T-helper 1 cell treated with Interleukin-12 subunit alpha and Interleukin-12 subunit beta and Interleukin-4 antibody, amounts not matched to agents 30 μg/mL and 1 μg/mL, for 36 hours (primary cell): ENCODE measurements at regions not wholly inside any gene's neighbourhood (a gene's known extent, or its start where the extent isn't known, plus 50 kb on each side); places are given as distances from the start of the nearest gene placed in this dataset.
"Not testable (repeated sequence)": the region's sequence is repeated elsewhere in the genome, so short reads cannot be mapped to it uniquely, and the experiment has no call there.

Source experiments
- H3K27ac Mint-ChIP-seq: one replicate; pipeline ENCODE4 v1.8.0; 2021; ENCODE audit warnings: mild to moderate bottlenecking, mixed read lengths
- H3K27me3 Mint-ChIP-seq: one replicate; pipeline ENCODE4 v1.8.0; 2021; ENCODE audit warnings: low read depth, mixed read lengths
- H3K36me3 Mint-ChIP-seq: one replicate; pipeline ENCODE4 v1.8.0; 2021; ENCODE audit warnings: low read depth, mixed read lengths
- H3K4me1 Mint-ChIP-seq: one replicate; pipeline ENCODE4 v1.8.0; 2021; ENCODE audit warnings: low read depth, mixed read lengths
- H3K4me3 Mint-ChIP-seq: one replicate; pipeline ENCODE4 v1.8.0; 2021; ENCODE audit warnings: mild to moderate bottlenecking, moderate library complexity, mixed read lengths
- H3K9me3 Mint-ChIP-seq: one replicate; pipeline ENCODE4 v1.8.0; 2021; ENCODE audit warnings: mixed read lengths

- no peaks in the 10 kb centered on the region for H3K27me3 Mint-ChIP-seq
- no peaks in the 10 kb centered on the region for H3K4me1 Mint-ChIP-seq
- H3K4me3 Mint-ChIP-seq = no peak overlapping the region
- H3K27ac Mint-ChIP-seq = no peak overlapping the region
- no peaks in the 10 kb centered on the region for H3K36me3 Mint-ChIP-seq
- no peaks in the 10 kb centered on the region for H3K9me3 Mint-ChIP-seq
Observed at GRCh38 chr10:109743574-109743973, 179.7 kb downstream of the XPNPEP1 start.

GRCh38 chr10:109743146-109743545 is 180.2 kb downstream of the XPNPEP1 start:
- Mint-ChIP-seq H3K9me3 (no peaks in the 10 kb centered on the region), H3K4me1 (no peaks in the 10 kb centered on the region), H3K36me3 (no peaks in the 10 kb centered on the region), H3K4me3 (no peak overlapping the region), H3K27ac (no peak overlapping the region), H3K27me3 (no peaks in the 10 kb centered on the region)

- H3K9me3 Mint-ChIP-seq = no peaks in the 10 kb centered on the region
Observed at GRCh38 chr10:109741712-109742111, 181.6 kb downstream of the XPNPEP1 start.

GRCh38 chr10:109740436-109740835 is 182.9 kb downstream of the XPNPEP1 start:
- H3K9me3 Mint-ChIP-seq = no peaks in the 10 kb centered on the region
- H3K27me3 Mint-ChIP-seq = no peaks in the 10 kb centered on the region
- H3K4me1 Mint-ChIP-seq = no peaks in the 10 kb centered on the region
- H3K27ac Mint-ChIP-seq = no peak overlapping the region
- H3K36me3 Mint-ChIP-seq = no peaks in the 10 kb centered on the region
- no peak overlapping the region for H3K4me3 Mint-ChIP-seq

More at GRCh38 chr10:109741712-109742111, 181.6 kb downstream of the XPNPEP1 start:
- Mint-ChIP-seq H3K27ac (no peak overlapping the region), H3K36me3 (no peaks in the 10 kb centered on the region), H3K27me3 (no peaks in the 10 kb centered on the region), H3K4me1 (no peaks in the 10 kb centered on the region), H3K4me3 (no peak overlapping the region)

DNA sequence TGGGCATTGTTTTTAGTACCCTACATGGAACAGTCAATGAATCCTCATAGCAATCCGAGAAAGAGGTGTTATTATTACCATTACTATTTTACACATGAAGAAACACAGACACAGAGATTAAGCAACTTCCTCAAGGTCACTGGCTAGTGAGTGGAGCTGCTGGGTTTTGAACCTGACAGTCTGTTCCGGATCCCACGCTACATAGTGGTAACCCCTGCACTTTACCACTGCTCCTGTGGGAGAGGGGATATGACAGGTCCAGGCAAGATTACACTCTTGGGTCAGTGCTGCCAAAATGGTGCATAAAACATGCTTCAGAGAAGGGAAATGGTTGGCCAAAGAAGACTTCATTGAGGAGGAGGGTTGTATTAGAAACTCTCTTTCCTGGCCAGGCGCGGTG is 185.7 kb downstream of the XPNPEP1 start:
- Mint-ChIP-seq H3K4me1 (no peaks in the 10 kb centered on the region), H3K27me3 (no peaks in the 10 kb centered on the region), H3K27ac (no peak overlapping the region), H3K9me3 (no peaks in the 10 kb centered on the region), H3K36me3 (no peaks in the 10 kb centered on the region), H3K4me3 (no peak overlapping the region)

- Mint-ChIP-seq H3K9me3 (no peaks in the 10 kb centered on the region), H3K27me3 (no peaks in the 10 kb centered on the region), H3K36me3 (no peaks in the 10 kb centered on the region), H3K4me1 (no peaks in the 10 kb centered on the region), H3K4me3 (no peak overlapping the region), H3K27ac (no peak overlapping the region)
Observed at GRCh38 chr10:109737009-109737408, 186.3 kb downstream of the XPNPEP1 start.

GRCh38 chr10:109735776-109736175 is 187.5 kb downstream of the XPNPEP1 start:
- Mint-ChIP-seq H3K4me3 (no peak overlapping the region), H3K9me3 (no peaks in the 10 kb centered on the region), H3K27ac (no peak overlapping the region), H3K4me1 (no peaks in the 10 kb centered on the region), H3K36me3 (no peaks in the 10 kb centered on the region), H3K27me3 (no peaks in the 10 kb centered on the region)

GRCh38 chr10:109732254-109732965 is 190.9 kb downstream of the XPNPEP1 start:
- no peaks in the 10 kb centered on the region for H3K27me3 Mint-ChIP-seq

DNA sequence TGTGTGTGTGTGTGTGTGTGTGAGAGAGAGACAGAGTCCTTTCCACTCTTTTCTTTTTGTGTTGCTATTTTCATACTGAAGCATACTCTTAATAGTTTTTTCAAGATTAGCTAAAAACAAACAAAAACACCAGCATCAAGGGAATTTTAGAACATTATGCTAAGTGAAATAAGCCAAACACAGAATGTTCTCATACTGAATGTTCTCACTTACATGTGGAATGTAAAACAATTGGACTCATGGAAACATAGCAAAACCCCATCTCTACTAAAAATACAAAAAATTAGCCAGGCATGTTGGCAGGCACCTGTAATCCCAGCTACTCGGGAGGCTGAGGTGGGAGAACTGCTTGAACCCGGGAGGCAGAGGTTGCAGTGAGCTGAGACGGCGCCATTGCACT is 193.4 kb downstream of the XPNPEP1 start:
- H3K27ac Mint-ChIP-seq, H3K36me3 Mint-ChIP-seq: not testable (repeated sequence)

More at GRCh38 chr10:109732254-109732965, 190.9 kb downstream of the XPNPEP1 start:
- Mint-ChIP-seq H3K4me3 (no peak overlapping the region), H3K9me3 (no peaks in the 10 kb centered on the region), H3K4me1 (no peaks in the 10 kb centered on the region), H3K36me3 (no peaks in the 10 kb centered on the region), H3K27ac (no peak overlapping the region)

GRCh38 chr10:109727436-109727835 is 195.9 kb downstream of the XPNPEP1 start:
- Mint-ChIP-seq H3K9me3 (no peaks in the 10 kb centered on the region), H3K27me3 (no peaks in the 10 kb centered on the region), H3K36me3 (no peaks in the 10 kb centered on the region), H3K27ac (no peak overlapping the region), H3K4me1 (no peaks in the 10 kb centered on the region), H3K4me3 (no peak overlapping the region)

More for the DNA sequence above, 193.4 kb downstream of the XPNPEP1 start:
- H3K9me3 Mint-ChIP-seq, H3K4me1 Mint-ChIP-seq, H3K27me3 Mint-ChIP-seq, H3K4me3 Mint-ChIP-seq: not testable (repeated sequence)

DNA sequence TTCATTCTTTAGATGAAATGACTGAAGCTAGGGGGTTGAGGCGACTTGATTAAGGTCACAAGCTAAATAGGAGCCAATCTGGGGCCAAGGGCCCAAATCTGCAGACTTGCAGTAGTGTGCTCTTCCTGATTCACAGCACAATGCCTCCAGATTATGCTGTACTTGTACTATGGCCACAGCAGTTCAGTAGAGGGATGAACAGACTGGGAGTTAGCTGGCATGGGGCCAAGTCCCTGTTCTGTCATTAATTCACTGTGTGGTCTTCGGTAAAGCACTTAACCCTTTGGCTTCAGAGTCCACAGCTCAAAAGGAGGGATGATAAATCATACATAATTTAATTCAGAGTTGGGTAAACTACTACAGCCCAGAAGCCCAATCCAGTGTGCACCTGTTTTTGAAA is 196.8 kb downstream of the XPNPEP1 start:
- H3K36me3 Mint-ChIP-seq = no peaks in the 10 kb centered on the region
- no peak overlapping the region for H3K4me3 Mint-ChIP-seq
- no peak overlapping the region for H3K27ac Mint-ChIP-seq
- H3K4me1 Mint-ChIP-seq = no peaks in the 10 kb centered on the region
- H3K27me3 Mint-ChIP-seq = no peaks in the 10 kb centered on the region
- no peaks in the 10 kb centered on the region for H3K9me3 Mint-ChIP-seq

- Mint-ChIP-seq H3K27ac (no peak overlapping the region), H3K36me3 (no peaks in the 10 kb centered on the region), H3K27me3 (no peaks in the 10 kb centered on the region), H3K9me3 (no peaks in the 10 kb centered on the region), H3K4me1 (no peaks in the 10 kb centered on the region), H3K4me3 (no peak overlapping the region)
Observed at GRCh38 chr10:109723305-109723704, 200.0 kb downstream of the XPNPEP1 start.

GRCh38 chr10:109721453-109722064 is 201.8 kb downstream of the XPNPEP1 start:
- Mint-ChIP-seq H3K4me1 (no peaks in the 10 kb centered on the region), H3K4me3 (no peak overlapping the region), H3K36me3 (no peaks in the 10 kb centered on the region), H3K27ac (no peak overlapping the region), H3K27me3 (no peaks in the 10 kb centered on the region), H3K9me3 (no peaks in the 10 kb centered on the region)

DNA sequence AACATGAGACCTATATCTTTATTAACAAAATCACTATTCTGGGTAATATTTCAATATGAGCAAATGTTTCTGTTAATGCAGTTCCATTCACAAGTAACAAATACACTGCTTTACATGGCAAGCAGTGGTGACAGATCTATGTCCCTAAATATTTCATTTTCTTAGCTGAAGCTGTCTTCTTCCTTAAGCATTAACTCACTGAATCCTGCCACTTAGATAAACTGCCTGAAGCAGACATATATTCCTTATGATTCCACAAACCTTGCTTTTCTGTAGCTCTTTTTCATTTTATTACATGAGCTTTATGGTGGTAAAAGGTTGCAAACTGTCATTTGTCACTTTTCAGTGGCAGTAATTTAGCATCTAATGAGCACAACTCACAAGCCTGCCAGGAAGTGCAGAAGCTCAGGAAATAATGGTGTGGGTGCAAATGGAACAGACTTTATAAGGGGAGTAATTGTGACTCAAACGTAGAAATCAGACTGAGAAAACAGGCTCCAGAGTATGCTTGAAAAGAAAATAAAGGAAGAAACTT is 217.2 kb downstream of the XPNPEP1 start:
- H3K4me3 Mint-ChIP-seq = no peak overlapping the region
- H3K27me3 Mint-ChIP-seq = no peaks in the 10 kb centered on the region

GRCh38 chr10:109701633-109702215 is 221.6 kb downstream of the XPNPEP1 start:
- Mint-ChIP-seq H3K36me3 (no peaks in the 10 kb centered on the region), H3K9me3 (no peaks in the 10 kb centered on the region), H3K4me1 (no peaks in the 10 kb centered on the region), H3K27me3 (no peaks in the 10 kb centered on the region), H3K4me3 (no peak overlapping the region), H3K27ac (no peak overlapping the region)

More for the DNA sequence above, 217.2 kb downstream of the XPNPEP1 start:
- H3K4me1 Mint-ChIP-seq = no peaks in the 10 kb centered on the region
- H3K9me3 Mint-ChIP-seq = peaks cover 3% of the 10 kb centered on the region
- no peaks in the 10 kb centered on the region for H3K36me3 Mint-ChIP-seq
- H3K27ac Mint-ChIP-seq = no peak overlapping the region
